HEK293T (cell line): ENCODE measurements at regions not wholly inside any gene's neighbourhood (a gene's known extent, or its start where the extent isn't known, plus 50 kb on each side); places are given as distances from the start of the nearest gene placed in this dataset.

Experiments used
- BHLHE40 ChIP-seq: fragments of 450-650 bp; IDR thresholded peaks from 2 replicates; pipeline ENCODE4 v1.6.1; 2016; ENCODE audit warnings: mild to moderate bottlenecking, moderate library complexity, borderline replicate concordance
- CTBP1 ChIP-seq: fragments of 450-650 bp; IDR thresholded peaks from 2 replicates; pipeline ENCODE4 v1.6.1; 2016; ENCODE audit warnings: borderline replicate concordance
- ELF4 ChIP-seq: fragments of 450-650 bp; IDR thresholded peaks from 2 replicates; pipeline ENCODE4 v1.6.1; 2017; ENCODE audit warnings: antibody characterized with exemption
- FOXA1 ChIP-seq: fragments of 450-650 bp; IDR thresholded peaks from 2 replicates; pipeline ENCODE4 v1.6.1; 2016; ENCODE audit warnings: mild to moderate bottlenecking
- FOXK2 ChIP-seq: fragments of 450-650 bp; IDR thresholded peaks from 2 replicates; pipeline ENCODE4 v1.6.1; 2016; ENCODE audit warnings: mild to moderate bottlenecking
- FOXM1 ChIP-seq: fragments of 450-650 bp; IDR thresholded peaks from 2 replicates; pipeline ENCODE4 v1.6.1; 2017; ENCODE audit warnings: mild to moderate bottlenecking, borderline replicate concordance
- HDGF ChIP-seq: fragments of 450-650 bp; IDR thresholded peaks from 2 replicates; pipeline ENCODE4 v1.6.1; 2017; ENCODE audit warnings: antibody characterized with exemption, borderline replicate concordance
- L3MBTL2 ChIP-seq: fragments of 450-650 bp; conservative IDR thresholded peaks from 2 replicates; pipeline ENCODE4 v1.6.1; 2016; ENCODE audit warnings: mild to moderate bottlenecking
- NFRKB ChIP-seq: fragments of 450-650 bp; IDR thresholded peaks from 2 replicates; pipeline ENCODE4 v1.6.1; 2016; ENCODE audit warnings: mild to moderate bottlenecking, moderate library complexity
- SP1 ChIP-seq: fragments of 450-650 bp; IDR thresholded peaks from 2 replicates; pipeline ENCODE4 v1.6.1; 2017
- SUZ12 ChIP-seq: fragments of 450-650 bp; IDR thresholded peaks from 2 replicates; pipeline ENCODE4 v1.6.1; 2016; ENCODE audit warnings: mild to moderate bottlenecking
- TARDBP ChIP-seq: fragments of 450-650 bp; IDR thresholded peaks from 2 replicates; pipeline ENCODE4 v1.6.1; 2016
- ZNF384 ChIP-seq: fragments of 450-650 bp; IDR thresholded peaks from 2 replicates; pipeline ENCODE4 v1.6.1; 2016

DNA sequence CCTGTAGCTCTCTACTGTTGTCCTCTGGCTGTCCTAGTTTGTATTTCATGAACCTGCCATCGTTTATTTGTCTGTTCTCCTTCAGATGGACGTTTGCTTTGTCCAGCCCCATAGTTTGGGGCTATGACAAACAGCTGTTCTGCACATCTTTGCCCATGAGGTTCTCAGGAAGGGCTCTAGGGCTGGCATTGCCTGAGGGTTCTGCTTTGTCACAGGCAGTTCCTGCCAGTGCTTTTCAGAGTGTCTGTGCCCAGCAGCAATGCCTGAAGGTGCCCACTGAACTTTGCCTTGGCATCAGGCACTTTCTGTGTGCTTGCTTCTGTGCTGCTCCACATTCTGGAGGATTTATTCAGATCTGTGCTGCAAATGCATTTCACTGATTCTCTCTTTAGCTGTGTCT, 361.3 kb downstream of the TMEM121 start:
- no peak for TF ChIP-seq BHLHE40
- TF ChIP-seq SUZ12, result no peak
- no peak for TF ChIP-seq ZNF384
- no peak for TF ChIP-seq SP1
- TF ChIP-seq HDGF, result no peak
- TF ChIP-seq ELF4, result no peak
- no peak for TF ChIP-seq FOXA1
- no peak for TF ChIP-seq CTBP1
- TF ChIP-seq FOXM1, result no peak
- TF ChIP-seq L3MBTL2, result no peak
- no peak for TF ChIP-seq FOXK2
- no peak for TF ChIP-seq NFRKB
- TF ChIP-seq TARDBP, result no peak
